ENCODE measurements at regions not wholly inside any gene's neighbourhood (a gene's known extent, or its start where the extent isn't known, plus 50 kb on each side); places are given as distances from the start of the nearest gene placed in this dataset.

- TF ChIP-seq CTCF (conservative IDR thresholded peaks at IDR 0.05 in 1 of 2, IDR thresholded peaks at IDR 0.05 in 1 of 2; ENCODE audit: extremely low read depth in 1 of 2, insufficient read depth in 1 of 2, low read depth in 1 of 2, low read length in 2 of 2) (no peak), EZH2 (IDR thresholded peaks at IDR 0.05; ENCODE audit: borderline replicate concordance, low read length) (no peak)
Measured at GRCh38 chr5:56625541-56625940, 189.8 kb upstream of the MAP3K1 start.

Data from mammary epithelial cell (primary cell).